Trophoblast cell (in vitro differentiated cells and primary cell): ENCODE measurements at regions not wholly inside any gene's neighbourhood (a gene's known extent, or its start where the extent isn't known, plus 50 kb on each side); places are given as distances from the start of the nearest gene placed in this dataset.

Experiments
- DNase-seq, 2 donors: peaks; one replicate each; pipeline ENCODE4 v3.0.0-alpha.2; 2016
- H2AFZ ChIP-seq: 2 replicates; pipeline ENCODE4 v1.6.1; 2013; ENCODE audit warnings: low read length, moderate library complexity, mild to moderate bottlenecking; ENCODE audit not compliant: insufficient read depth, poor library complexity
- H2AK5ac ChIP-seq: 2 replicates; pipeline ENCODE4 v1.6.1; 2013; ENCODE audit warnings: mild to moderate bottlenecking, low read length
- H2BK120ac ChIP-seq: 2 replicates; pipeline ENCODE4 v1.6.1; 2013; ENCODE audit warnings: low read length, mild to moderate bottlenecking, moderate library complexity; ENCODE audit not compliant: insufficient read depth, poor library complexity
- H2BK12ac ChIP-seq: 2 replicates; pipeline ENCODE4 v1.6.1; 2013; ENCODE audit warnings: mild to moderate bottlenecking, low read length, moderate library complexity
- H2BK5ac ChIP-seq: 2 replicates; pipeline ENCODE4 v1.6.1; 2013; ENCODE audit warnings: low read length, low read depth, moderate library complexity, mild to moderate bottlenecking; ENCODE audit not compliant: poor library complexity
- H3K14ac ChIP-seq: 2 replicates; pipeline ENCODE4 v1.6.1; 2013; ENCODE audit warnings: mild to moderate bottlenecking, low read length
- H3K18ac ChIP-seq: 2 replicates; pipeline ENCODE4 v1.6.1; 2013; ENCODE audit warnings: mild to moderate bottlenecking, low read length
- H3K23ac ChIP-seq: 2 replicates; pipeline ENCODE4 v1.6.1; 2013; ENCODE audit warnings: low read length
- H3K27ac ChIP-seq: 2 replicates; pipeline ENCODE4 v1.5.1; 2013; ENCODE audit warnings: low read depth, mild to moderate bottlenecking, inconsistent platforms, low read length, moderate library complexity
- H3K27me3 ChIP-seq: 2 replicates; pipeline ENCODE4 v1.6.1; 2013; ENCODE audit warnings: inconsistent platforms, mild to moderate bottlenecking, low read length, moderate library complexity; ENCODE audit not compliant: insufficient read depth
- H3K36me3 ChIP-seq, 2 experiments: 1 replicate in 1 of 2; 2 replicates in 1 of 2; pipeline ENCODE4 v1.6.1; 2013; ENCODE audit warnings: low read length in 2 of 2, mild to moderate bottlenecking in 2 of 2, moderate library complexity in 1 of 2; ENCODE audit not compliant: insufficient read depth in 2 of 2, control insufficient read depth in 1 of 2
- H3K4ac ChIP-seq: 2 replicates; pipeline ENCODE4 v1.6.1; 2013; ENCODE audit warnings: low read depth, mild to moderate bottlenecking, low read length, moderate library complexity
- H3K4me1 ChIP-seq, 2 experiments: 1 replicate in 1 of 2; 2 replicates in 1 of 2; pipeline ENCODE4 v1.6.1; 2013; ENCODE audit warnings: low read length in 2 of 2, mild to moderate bottlenecking in 2 of 2, moderate library complexity in 1 of 2; ENCODE audit not compliant: insufficient read depth in 2 of 2, control insufficient read depth in 1 of 2
- H3K4me2 ChIP-seq: 2 replicates; pipeline ENCODE4 v1.6.1; 2013; ENCODE audit warnings: inconsistent platforms, mild to moderate bottlenecking, low read length, moderate library complexity
- H3K4me3 ChIP-seq: 2 replicates; pipeline ENCODE4 v1.5.1; 2013; ENCODE audit warnings: mild to moderate bottlenecking, low read depth, low read length, inconsistent platforms
- H3K79me1 ChIP-seq: one replicate; pipeline ENCODE4 v1.6.1; 2013; ENCODE audit warnings: low read length
- H3K79me2 ChIP-seq: 2 replicates; pipeline ENCODE4 v1.6.1; 2013; ENCODE audit warnings: low read length, mild to moderate bottlenecking; ENCODE audit not compliant: control insufficient read depth, insufficient read depth, poor library complexity
- H3K9ac ChIP-seq: 2 replicates; pipeline ENCODE4 v1.6.1; 2013; ENCODE audit warnings: mild to moderate bottlenecking, low read length
- H3K9me3 ChIP-seq: 2 replicates; pipeline ENCODE4 v1.6.1; 2013; ENCODE audit warnings: low read depth, mild to moderate bottlenecking, control low read depth, inconsistent platforms, low read length; ENCODE audit not compliant: insufficient read depth
- H4K12ac ChIP-seq: 2 replicates; pipeline ENCODE4 v1.6.1; 2013; ENCODE audit warnings: low read depth, mild to moderate bottlenecking, low read length, moderate library complexity
- H4K8ac ChIP-seq: 2 replicates; pipeline ENCODE4 v1.6.1; 2013; ENCODE audit warnings: low read depth, mild to moderate bottlenecking, low read length, moderate library complexity
- H4K91ac ChIP-seq: one replicate; pipeline ENCODE4 v1.6.1; 2013; ENCODE audit warnings: low read depth, mild to moderate bottlenecking, low read length, moderate library complexity
- WGBS: extraction: QIAGEN DNeasy Blood & Tissue Kit; methylation state at CpG from one replicate; pipeline ENCODE4 v1.1.7; 2013; ENCODE audit warnings: missing lambda C conversion rate; ENCODE audit not compliant: insufficient read length, insufficient coverage; ENCODE audit errors: extremely low coverage; 5-methylcytosine and 5-hydroxymethylcytosine counted together

DNA sequence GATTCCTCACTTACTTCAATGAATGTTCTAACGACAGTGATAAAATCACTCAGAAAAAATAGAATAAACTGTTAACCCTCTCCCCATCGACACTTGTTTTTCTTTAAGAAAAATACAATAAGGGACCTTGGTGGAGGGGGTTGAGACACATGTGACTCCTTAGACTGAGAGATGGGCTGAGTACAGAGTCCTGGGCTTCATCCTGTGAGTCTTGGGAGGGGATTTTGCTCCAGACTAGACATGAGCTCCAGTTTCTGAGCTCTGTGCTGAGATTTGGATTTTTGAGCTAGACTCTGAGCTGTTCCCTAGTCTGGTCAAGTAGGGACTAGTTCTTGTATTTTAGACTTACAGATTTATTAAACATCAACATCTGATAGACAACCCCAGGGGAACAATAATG is 241.5 kb upstream of the MVB12B start:
- Histone ChIP-seq H4K12ac (no peak overlapping the region), H2AK5ac (no peak overlapping the region), H4K8ac (no peak overlapping the region), H3K9me3 (peaks cover 4% of the 10 kb centered on the region), H2AFZ (no peak overlapping the region), H3K18ac (no peak overlapping the region), H3K4me1 (no peaks in the 10 kb centered on the region), H3K4ac (no peak overlapping the region), H3K27me3 (no peaks in the 10 kb centered on the region), H3K4me2 (no peak overlapping the region), H3K79me2 (no peaks in the 10 kb centered on the region), H3K9ac (no peak overlapping the region), H3K27ac (no peak overlapping the region), H3K14ac (no peak overlapping the region), H4K91ac (no peak overlapping the region), H3K36me3 (no peaks in the 10 kb centered on the region), H2BK120ac (no peak overlapping the region), H2BK12ac (no peak overlapping the region), H3K4me3 (no peak overlapping the region), H2BK5ac (no peak overlapping the region), H3K79me1 (no peaks in the 10 kb centered on the region), H3K23ac (no peak overlapping the region)
- WGBS, result no CpG with 5 or more reads among the region's 2 CpGs
- DNase-seq, result no peak

DNA sequence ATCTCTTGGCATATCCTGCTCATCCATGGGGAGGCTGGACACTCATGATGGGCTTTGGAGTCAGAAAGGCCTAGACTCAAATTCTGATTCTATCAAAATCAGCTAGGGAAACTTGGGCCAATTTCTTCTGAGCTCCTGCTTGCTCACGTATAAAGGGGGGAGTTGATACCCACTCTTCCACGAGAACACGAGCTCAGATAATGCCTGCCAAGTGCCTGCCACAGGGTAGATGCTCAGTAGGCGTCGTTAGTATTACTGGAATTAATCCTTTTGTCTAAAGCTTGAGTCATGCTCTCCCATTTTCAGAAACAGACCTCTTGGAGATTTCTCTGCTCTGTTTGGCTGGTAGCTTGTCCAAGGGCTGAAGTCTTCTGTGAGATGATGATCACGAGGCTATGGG is 238.3 kb upstream of the MVB12B start:
- Histone ChIP-seq H2BK120ac (no peak overlapping the region), H4K8ac (no peak overlapping the region), H4K12ac (no peak overlapping the region), H3K4ac (no peak overlapping the region), H2AFZ (no peak overlapping the region), H3K14ac (no peak overlapping the region), H3K23ac (no peak overlapping the region), H3K79me1 (no peaks in the 10 kb centered on the region), H3K36me3 (no peaks in the 10 kb centered on the region), H4K91ac (no peak overlapping the region), H2BK12ac (no peak overlapping the region), H2AK5ac (no peak overlapping the region), H3K9me3 (no peaks in the 10 kb centered on the region), H3K18ac (no peak overlapping the region), H3K9ac (no peak overlapping the region), H2BK5ac (no peak overlapping the region), H3K4me2 (no peak overlapping the region), H3K27ac (no peak overlapping the region), H3K4me1 (no peaks in the 10 kb centered on the region), H3K79me2 (no peaks in the 10 kb centered on the region), H3K4me3 (no peak overlapping the region), H3K27me3 (no peaks in the 10 kb centered on the region)
- DNase-seq, result no peak
- no CpG with 5 or more reads among the region's 6 CpGs for WGBS

DNA sequence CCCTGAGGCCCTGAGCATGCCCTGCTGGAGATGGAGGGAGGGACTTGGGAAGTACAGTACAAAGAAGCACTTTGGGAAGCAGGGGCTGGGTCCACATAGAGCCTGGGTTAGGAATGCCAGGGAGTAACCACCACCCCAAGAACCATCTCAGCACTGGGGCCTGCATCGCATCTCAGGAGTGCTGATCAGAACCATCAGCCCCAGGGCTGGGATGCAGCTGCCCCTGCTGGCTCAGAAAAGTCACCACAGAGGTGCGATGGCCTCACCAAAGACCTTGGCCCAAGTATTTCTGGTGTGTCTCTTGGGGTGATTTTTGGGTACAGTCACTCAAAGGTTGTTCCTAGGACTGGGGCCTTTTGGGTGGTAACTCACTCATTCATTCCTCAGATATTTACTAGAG is 236.8 kb upstream of the MVB12B start:
- H3K9me3 ChIP-seq, result no peaks in the 10 kb centered on the region
- H4K8ac ChIP-seq, result no peak overlapping the region
- H3K18ac ChIP-seq, result no peak overlapping the region
- no peaks in the 10 kb centered on the region for H3K79me1 ChIP-seq
- H2BK5ac ChIP-seq, result no peak overlapping the region
- no peaks in the 10 kb centered on the region for H3K4me1 ChIP-seq
- no peaks in the 10 kb centered on the region for H3K36me3 ChIP-seq
- no peak overlapping the region for H3K27ac ChIP-seq
- no peak overlapping the region for H3K9ac ChIP-seq
- H3K14ac ChIP-seq, result no peak overlapping the region
- H2BK12ac ChIP-seq, result no peak overlapping the region
- H2AK5ac ChIP-seq, result no peak overlapping the region
- H3K79me2 ChIP-seq, result no peaks in the 10 kb centered on the region
- H3K27me3 ChIP-seq, result no peaks in the 10 kb centered on the region
- no peak overlapping the region for H2AFZ ChIP-seq
- H4K91ac ChIP-seq, result no peak overlapping the region
- no peak overlapping the region for H2BK120ac ChIP-seq
- DNase-seq, result no peak
- WGBS, result no CpG with 5 or more reads among the region's 2 CpGs
- no peak overlapping the region for H3K4ac ChIP-seq
- H3K4me2 ChIP-seq, result no peak overlapping the region
- H3K4me3 ChIP-seq, result no peak overlapping the region
- H4K12ac ChIP-seq, result no peak overlapping the region
- no peak overlapping the region for H3K23ac ChIP-seq

DNA sequence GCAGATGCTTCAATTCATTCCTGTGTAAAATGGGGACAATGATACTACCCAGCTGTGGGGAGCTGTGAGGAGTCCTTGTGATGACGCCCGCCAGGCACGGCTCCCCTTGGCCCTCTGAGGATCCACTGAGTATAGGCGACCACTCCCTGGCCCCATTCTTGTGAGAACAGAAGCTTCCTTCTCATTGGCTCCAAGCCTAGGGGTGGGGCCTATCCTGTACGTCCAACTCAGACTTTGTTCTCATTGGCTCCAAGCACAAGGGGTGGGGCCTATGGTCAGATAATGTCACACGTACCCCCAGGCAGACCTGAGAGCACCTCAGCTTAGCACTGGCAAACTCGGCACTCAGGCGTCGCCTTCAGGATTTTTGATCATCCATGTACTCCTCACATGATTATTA is 232.9 kb upstream of the MVB12B start:
- no peaks in the 10 kb centered on the region for H3K36me3 ChIP-seq
- H2BK12ac ChIP-seq, result no peak overlapping the region
- H2AFZ ChIP-seq, result no peak overlapping the region
- no peaks in the 10 kb centered on the region for H3K27me3 ChIP-seq
- H4K91ac ChIP-seq, result no peak overlapping the region
- no peaks in the 10 kb centered on the region for H3K4me1 ChIP-seq
- H3K4me3 ChIP-seq, result no peak overlapping the region
- H3K18ac ChIP-seq, result no peak overlapping the region
- no peaks in the 10 kb centered on the region for H3K79me2 ChIP-seq
- H4K12ac ChIP-seq, result no peak overlapping the region
- WGBS, result no CpG with 5 or more reads among the region's 9 CpGs
- H2AK5ac ChIP-seq, result no peak overlapping the region
- no peak overlapping the region for H2BK5ac ChIP-seq
- no peak overlapping the region for H4K8ac ChIP-seq
- no peaks in the 10 kb centered on the region for H3K79me1 ChIP-seq
- DNase-seq, result no peak
- H3K4ac ChIP-seq, result no peak overlapping the region
- H3K14ac ChIP-seq, result no peak overlapping the region
- no peak overlapping the region for H3K23ac ChIP-seq
- no peak overlapping the region for H3K4me2 ChIP-seq
- no peak overlapping the region for H2BK120ac ChIP-seq
- H3K9ac ChIP-seq, result no peak overlapping the region
- H3K27ac ChIP-seq, result no peak overlapping the region
- peaks cover 2% of the 10 kb centered on the region for H3K9me3 ChIP-seq
